OCI-LY1 (cell line): ENCODE measurements at regions not wholly inside any gene's neighbourhood (a gene's known extent, or its start where the extent isn't known, plus 50 kb on each side); places are given as distances from the start of the nearest gene placed in this dataset.

Experiments
- H2AFZ ChIP-seq: fragments of 200-600 bp; sonication (generic), shearing (Covaris generic); 2 replicates; pipeline ENCODE4 v1.6.0; 2014; ENCODE audit warnings: antibody characterized with exemption, mild to moderate bottlenecking, low read length
- H3F3A ChIP-seq: fragments of 200-600 bp; sonication (generic), shearing (Covaris generic); 2 replicates; pipeline ENCODE4 v1.6.0; 2014; ENCODE audit warnings: mild to moderate bottlenecking, antibody characterized with exemption, low read length, moderate library complexity; ENCODE audit not compliant: insufficient read depth
- H3K27ac ChIP-seq: fragments of 200-600 bp; sonication (generic); 2 replicates; pipeline ENCODE4 v1.5.1; 2014; ENCODE audit warnings: low read length, mixed run types, mild to moderate bottlenecking, low read depth; ENCODE audit not compliant: poor library complexity, severe bottlenecking
- H3K27me3 ChIP-seq: fragments of 200-600 bp; sonication (generic); 2 replicates; pipeline ENCODE4 v1.6.0; 2014; ENCODE audit warnings: antibody characterized with exemption, mild to moderate bottlenecking, low read length, moderate library complexity; ENCODE audit not compliant: insufficient read depth
- H3K36me3 ChIP-seq: fragments of 200-600 bp; sonication (generic); 2 replicates; pipeline ENCODE4 v1.6.1; 2014; ENCODE audit warnings: mild to moderate bottlenecking, antibody characterized with exemption, low read length, moderate library complexity, mixed read lengths; ENCODE audit not compliant: insufficient read depth
- H3K4me1 ChIP-seq: fragments of 200-600 bp; sonication (generic); 2 replicates; pipeline ENCODE4 v1.5.1; 2014; ENCODE audit warnings: mild to moderate bottlenecking, low read length, moderate library complexity; ENCODE audit not compliant: insufficient read depth, severe bottlenecking
- H3K4me2 ChIP-seq: fragments of 200-600 bp; sonication (generic), shearing (Covaris generic); 2 replicates; pipeline ENCODE4 v1.6.1; 2014; ENCODE audit warnings: low read length
- H3K4me3 ChIP-seq: fragments of 200-600 bp; sonication (generic); 2 replicates; pipeline ENCODE4 v1.5.1; 2014; ENCODE audit warnings: low read length, low read depth, mild to moderate bottlenecking, mixed read lengths; ENCODE audit not compliant: poor library complexity, severe bottlenecking
- H3K79me2 ChIP-seq: fragments of 200-600 bp; shearing (Covaris generic); 2 replicates; pipeline ENCODE4 v1.6.1; 2016; ENCODE audit warnings: mixed run types, low read length, mixed read lengths; ENCODE audit not compliant: insufficient read depth
- H3K9ac ChIP-seq: fragments of 200-600 bp; sonication (generic), shearing (Covaris generic); 2 replicates; pipeline ENCODE4 v1.6.1; 2014; ENCODE audit warnings: mild to moderate bottlenecking, low read length, mixed read lengths
- H3K9me2 ChIP-seq: fragments of 200-600 bp; sonication (generic), shearing (Covaris generic); 2 replicates; pipeline ENCODE4 v1.6.1; 2014; ENCODE audit warnings: low read depth, mild to moderate bottlenecking, low read length, mixed read lengths
- H3K9me3 ChIP-seq: fragments of 200-600 bp; shearing (Covaris generic); 2 replicates; pipeline ENCODE4 v1.6.1; 2014; ENCODE audit warnings: low read length, mixed read lengths
- H4K20me1 ChIP-seq: fragments of 200-600 bp; sonication (generic), shearing (Covaris generic); 2 replicates; pipeline ENCODE4 v1.6.0; 2016; ENCODE audit warnings: mild to moderate bottlenecking, low read length; ENCODE audit not compliant: insufficient read depth
- EZH2 ChIP-seq: fragments of 200-600 bp; sonication (generic), shearing (Covaris generic); IDR thresholded peaks from 2 replicates; pipeline ENCODE4 v1.8.0; 2017; ENCODE audit warnings: borderline replicate concordance, mixed run types, mild to moderate bottlenecking, antibody characterized with exemption, low read length, moderate library complexity, mixed read lengths
- TF ChIP-seq, protein P1 (sequence below): fragments of 200-600 bp; sonication (generic), shearing (Covaris generic); IDR thresholded peaks from 2 replicates; pipeline ENCODE4 v1.5.1; 2017; ENCODE audit warnings: mild to moderate bottlenecking, antibody characterized with exemption, low read length, moderate library complexity, mixed read lengths

DNA sequence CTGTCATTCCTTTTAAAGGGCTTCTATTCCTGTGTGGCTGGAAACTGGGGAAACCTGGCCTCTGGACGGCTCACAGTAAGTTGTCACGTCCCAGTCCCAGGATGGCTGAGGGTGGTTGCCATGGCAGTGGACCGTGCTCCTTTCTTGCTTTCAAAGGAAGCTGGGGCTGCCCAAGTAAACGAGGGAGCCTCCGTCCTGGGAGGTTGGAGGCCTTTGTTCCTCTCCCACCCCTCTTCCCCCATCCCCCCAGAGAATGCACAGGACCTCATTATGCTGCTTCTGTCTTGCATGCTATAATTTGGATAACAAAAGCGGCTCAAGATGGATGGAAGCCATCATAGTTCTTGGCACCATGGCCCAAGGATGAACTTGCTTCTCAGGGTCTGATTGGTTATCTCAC lies 325.5 kb upstream of the HS6ST1 start:
- Histone ChIP-seq H3K79me2 (no peaks in the 10 kb centered on the region), H3K36me3 (no peaks in the 10 kb centered on the region), H3K4me2 (no peak overlapping the region), H3K9ac (no peak overlapping the region), H3K4me3 (no peak overlapping the region), H3K4me1 (no peaks in the 10 kb centered on the region), H2AFZ (no peak overlapping the region), H3K27me3 (no peaks in the 10 kb centered on the region), H3K27ac (no peak overlapping the region), H3F3A (no peaks in the 10 kb centered on the region), H4K20me1 (no peaks in the 10 kb centered on the region), H3K9me3 (no peaks in the 10 kb centered on the region), H3K9me2 (no peaks in the 10 kb centered on the region)
- TF ChIP-seq EZH2, result no peak
- TF ChIP-seq, protein P1, sequence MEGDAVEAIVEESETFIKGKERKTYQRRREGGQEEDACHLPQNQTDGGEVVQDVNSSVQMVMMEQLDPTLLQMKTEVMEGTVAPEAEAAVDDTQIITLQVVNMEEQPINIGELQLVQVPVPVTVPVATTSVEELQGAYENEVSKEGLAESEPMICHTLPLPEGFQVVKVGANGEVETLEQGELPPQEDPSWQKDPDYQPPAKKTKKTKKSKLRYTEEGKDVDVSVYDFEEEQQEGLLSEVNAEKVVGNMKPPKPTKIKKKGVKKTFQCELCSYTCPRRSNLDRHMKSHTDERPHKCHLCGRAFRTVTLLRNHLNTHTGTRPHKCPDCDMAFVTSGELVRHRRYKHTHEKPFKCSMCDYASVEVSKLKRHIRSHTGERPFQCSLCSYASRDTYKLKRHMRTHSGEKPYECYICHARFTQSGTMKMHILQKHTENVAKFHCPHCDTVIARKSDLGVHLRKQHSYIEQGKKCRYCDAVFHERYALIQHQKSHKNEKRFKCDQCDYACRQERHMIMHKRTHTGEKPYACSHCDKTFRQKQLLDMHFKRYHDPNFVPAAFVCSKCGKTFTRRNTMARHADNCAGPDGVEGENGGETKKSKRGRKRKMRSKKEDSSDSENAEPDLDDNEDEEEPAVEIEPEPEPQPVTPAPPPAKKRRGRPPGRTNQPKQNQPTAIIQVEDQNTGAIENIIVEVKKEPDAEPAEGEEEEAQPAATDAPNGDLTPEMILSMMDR, result no peak

DNA sequence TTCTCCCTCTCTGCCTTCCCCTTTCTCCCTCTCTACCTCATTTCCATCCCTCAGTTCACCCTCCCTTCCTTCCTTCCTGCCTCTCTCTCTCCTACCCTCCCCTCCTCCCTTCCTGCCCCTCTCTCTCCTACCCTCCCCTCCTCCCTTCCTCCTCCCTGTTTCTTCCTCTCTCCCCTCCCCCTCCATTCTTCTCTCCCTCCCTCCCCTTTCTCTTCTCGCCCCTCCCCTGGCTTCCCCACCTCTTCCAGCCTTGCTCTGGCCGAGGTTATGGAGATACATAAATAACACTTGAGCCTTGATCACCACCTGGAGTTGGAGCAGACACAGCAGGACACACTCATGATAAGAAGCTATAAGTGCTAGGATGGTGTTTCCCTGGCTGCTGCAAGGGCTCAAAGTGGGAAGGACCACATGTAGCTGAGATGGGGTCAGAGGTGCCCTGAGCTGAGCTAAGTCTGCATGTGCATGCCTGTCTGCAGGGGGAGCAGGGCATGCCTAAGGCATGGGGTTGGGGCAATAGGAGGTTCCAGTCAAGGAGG lies 326.1 kb upstream of the HS6ST1 start:
- H3K4me3 ChIP-seq, result no peak overlapping the region
- H3K9me3 ChIP-seq, result no peaks in the 10 kb centered on the region
- H3K9me2 ChIP-seq, result no peaks in the 10 kb centered on the region
- H3K4me1 ChIP-seq, result no peaks in the 10 kb centered on the region
- H3K27ac ChIP-seq, result no peak overlapping the region
- H3K4me2 ChIP-seq, result no peak overlapping the region
- H3K27me3 ChIP-seq, result no peaks in the 10 kb centered on the region
- H3K9ac ChIP-seq, result no peak overlapping the region
- TF ChIP-seq, protein P1, result no peak
- no peak for TF ChIP-seq EZH2
- no peaks in the 10 kb centered on the region for H3K36me3 ChIP-seq
- no peaks in the 10 kb centered on the region for H4K20me1 ChIP-seq
- no peaks in the 10 kb centered on the region for H3F3A ChIP-seq
- no peak overlapping the region for H2AFZ ChIP-seq
- no peaks in the 10 kb centered on the region for H3K79me2 ChIP-seq

DNA sequence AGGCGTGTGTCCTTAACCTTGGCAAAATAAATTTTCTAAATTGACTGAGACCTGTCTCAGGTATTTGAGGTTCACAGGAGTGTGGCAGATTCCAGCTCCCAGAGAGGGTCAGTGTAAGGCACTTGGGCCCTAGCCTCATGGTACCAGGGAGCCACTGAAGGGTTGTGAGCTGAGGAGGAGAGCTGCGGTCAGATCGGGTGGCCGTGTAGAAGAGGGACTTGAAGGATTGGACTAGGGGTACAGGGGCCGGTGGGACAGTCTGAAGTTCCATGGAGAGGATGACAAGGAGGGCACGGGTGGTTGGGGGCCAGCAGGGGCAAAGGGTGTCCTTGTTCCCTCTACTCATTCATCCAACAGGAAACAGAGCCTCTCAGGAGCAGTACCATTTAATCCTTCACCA lies 327.0 kb upstream of the HS6ST1 start:
- no peak for TF ChIP-seq EZH2
- TF ChIP-seq, protein P1, result no peak
- no peaks in the 10 kb centered on the region for H3F3A ChIP-seq
- H3K27me3 ChIP-seq, result no peaks in the 10 kb centered on the region
- no peak overlapping the region for H3K27ac ChIP-seq
- no peaks in the 10 kb centered on the region for H3K9me3 ChIP-seq
- no peaks in the 10 kb centered on the region for H3K79me2 ChIP-seq
- no peak overlapping the region for H2AFZ ChIP-seq
- H4K20me1 ChIP-seq, result no peaks in the 10 kb centered on the region
- no peaks in the 10 kb centered on the region for H3K9me2 ChIP-seq
- H3K9ac ChIP-seq, result no peak overlapping the region
- H3K4me3 ChIP-seq, result no peak overlapping the region
- no peak overlapping the region for H3K4me2 ChIP-seq
- H3K4me1 ChIP-seq, result no peaks in the 10 kb centered on the region
- H3K36me3 ChIP-seq, result no peaks in the 10 kb centered on the region
